CD4-positive, alpha-beta T cell (primary cell): ENCODE measurements at regions not wholly inside any gene's neighbourhood (a gene's known extent, or its start where the extent isn't known, plus 50 kb on each side); places are given as distances from the start of the nearest gene placed in this dataset.

Source experiments
- ATAC-seq: fragments of 200-7000 bp; cut with Tn5 transposase; one replicate; pipeline ENCODE4 v1.10.0; 2022; ENCODE audit warnings: mild to moderate bottlenecking; ENCODE audit not compliant: poor library complexity
- CTCF ChIA-PET: fragments of 350-600 bp; sonication (Branson Sonifier 250); formaldehyde crosslinking; loops from one replicate; lab custom pipeline; 2021; ENCODE audit warnings: antibody characterized with exemption, inconsistent platforms; lab: Charles Lee
- POLR2A ChIA-PET: fragments of 350-600 bp; sonication (Branson Sonifier 250); formaldehyde crosslinking; loops from one replicate; lab custom pipeline; 2021; ENCODE audit warnings: antibody characterized with exemption, inconsistent platforms; lab: Charles Lee
- DNase-seq, 14 experiments: peaks; one replicate each; pipeline ENCODE4 v3.0.0-alpha.2; 2013 to 2020; ENCODE audit warnings: mixed read lengths in 2 of 14
- H3K27ac ChIP-seq, 2 donors: one replicate each; pipeline versions ENCODE4 v1.5.1 to v1.7.0; 2013; ENCODE audit warnings: low read length in 2 of 2, low read depth in 1 of 2, mild to moderate bottlenecking in 1 of 2
- H3K27me3 ChIP-seq, 2 experiments: 1 replicate in 1 of 2; 2 replicates in 1 of 2; pipeline versions ENCODE4 v1.6.1 to v1.7.0; 2013; ENCODE audit warnings: low read length in 2 of 2, control low read depth in 1 of 2, mild to moderate bottlenecking in 1 of 2, moderate library complexity in 1 of 2; ENCODE audit not compliant: insufficient read depth in 2 of 2, control insufficient read depth in 1 of 2
- H3K36me3 ChIP-seq: one replicate; pipeline ENCODE4 v1.6.1; 2013; ENCODE audit warnings: low read length, control low read depth; ENCODE audit not compliant: insufficient read depth
- H3K4me1 ChIP-seq: one replicate; pipeline ENCODE4 v1.6.1; 2013; ENCODE audit warnings: low read length, control low read depth; ENCODE audit not compliant: insufficient read depth
- H3K4me3 ChIP-seq: one replicate; pipeline ENCODE4 v1.5.1; 2013; ENCODE audit warnings: mild to moderate bottlenecking, low read length, moderate library complexity
- H3K9me3 ChIP-seq, 2 experiments: 1 replicate in 1 of 2; 2 replicates in 1 of 2; pipeline versions ENCODE4 v1.6.1 to v1.7.0; 2013; ENCODE audit warnings: low read length in 2 of 2, mild to moderate bottlenecking in 2 of 2, control low read depth in 1 of 2, moderate library complexity in 1 of 2; ENCODE audit not compliant: control insufficient read depth in 1 of 2, insufficient read depth in 1 of 2
- H3K27ac Mint-ChIP-seq: one replicate; pipeline ENCODE4 v1.8.0; 2020; ENCODE audit warnings: mixed read lengths
- H3K27me3 Mint-ChIP-seq: one replicate; pipeline ENCODE4 v1.8.0; 2021; ENCODE audit warnings: mixed read lengths
- H3K36me3 Mint-ChIP-seq: one replicate; pipeline ENCODE4 v1.8.0; 2021; ENCODE audit warnings: low read depth, mixed read lengths
- H3K4me1 Mint-ChIP-seq: one replicate; pipeline ENCODE4 v1.8.0; 2021; ENCODE audit warnings: low read depth, mixed read lengths
- H3K4me3 Mint-ChIP-seq: one replicate; pipeline ENCODE4 v1.8.0; 2020; ENCODE audit warnings: mild to moderate bottlenecking, mixed read lengths
- H3K9me3 Mint-ChIP-seq: one replicate; pipeline ENCODE4 v1.8.0; 2020; ENCODE audit warnings: mixed read lengths
- intact Hi-C, 2 experiments: fragments of 100-400 bp; cut with DNase I in 1 of 2; cut with micrococcal nuclease in 1 of 2; formaldehyde crosslinking; loops; one replicate each; pipeline versions ENCODE4 v1.15.1 to v1.9.0; 2023 to 2025; cut with DNase I, micrococcal nuclease
- TF ChIP-seq, protein P1 (sequence below): fragments of 200-600 bp; IDR thresholded peaks from one replicate; pipeline ENCODE4 v1.8.0; 2022; ENCODE audit warnings: antibody characterized with exemption, mild to moderate bottlenecking

DNA sequence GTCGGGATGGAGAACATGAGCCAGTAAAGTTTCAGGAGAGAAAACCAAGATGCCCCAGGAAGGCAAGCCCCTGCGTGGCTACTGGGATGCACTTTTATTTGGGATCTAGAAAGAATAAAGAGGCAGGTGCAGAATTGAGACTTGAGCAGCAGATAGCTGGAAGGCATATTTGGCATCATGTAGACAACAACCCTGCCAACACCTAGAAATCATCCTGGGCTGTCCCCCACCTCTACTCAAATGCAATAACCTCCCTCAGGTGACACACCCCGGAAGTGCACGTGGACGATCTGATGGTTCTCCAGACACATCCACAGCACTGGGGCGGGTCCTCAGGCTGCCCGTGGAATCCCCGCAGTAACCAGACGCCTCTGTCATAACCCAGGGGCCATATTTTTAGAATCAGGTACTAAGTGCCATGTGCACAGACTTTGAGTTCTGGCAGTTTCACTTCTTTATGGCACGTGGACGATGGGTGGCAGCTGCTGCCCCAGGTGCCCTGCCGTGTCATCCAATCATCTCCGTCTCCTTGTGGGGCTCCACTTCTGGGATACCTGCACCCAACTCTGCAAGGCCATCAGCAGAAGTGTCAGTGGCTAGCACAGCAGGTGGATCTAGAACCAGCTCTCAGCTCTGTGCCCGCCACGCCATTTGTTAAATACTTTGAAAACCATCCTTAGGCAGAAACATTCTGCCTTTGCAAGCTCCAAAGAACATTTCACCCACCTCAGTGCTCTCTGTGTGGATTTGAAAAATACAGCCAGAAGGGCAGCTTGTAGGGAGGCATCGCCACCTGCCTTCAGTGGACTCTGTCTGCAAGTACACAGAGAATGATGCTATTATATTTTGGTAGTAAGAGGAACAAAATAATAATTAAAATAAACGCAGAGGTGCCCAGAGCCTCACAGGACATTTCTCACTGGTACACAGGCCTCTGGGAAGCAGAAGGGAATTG, 771.7 kb upstream of the TMEM132C start:
- H3K4me1 ChIP-seq: no peaks in the 10 kb centered on the region
- Mint-ChIP-seq H3K4me3 (no peak overlapping the region), H3K9me3 (no peaks in the 10 kb centered on the region), H3K36me3 (no peaks in the 10 kb centered on the region), H3K27ac (no peak overlapping the region), H3K4me1 (no peaks in the 10 kb centered on the region), H3K27me3 (no peaks in the 10 kb centered on the region)
- DNase-seq: no peak
- H3K9me3 ChIP-seq: peaks cover 0 to 6% of the 10 kb centered on the region in 2 experiments
- ChIA-PET POLR2A (no interaction called here), CTCF (no interaction called here)
- no peak for ATAC-seq
- H3K27me3 ChIP-seq: no peaks in the 10 kb centered on the region
- TF ChIP-seq, protein P1, sequence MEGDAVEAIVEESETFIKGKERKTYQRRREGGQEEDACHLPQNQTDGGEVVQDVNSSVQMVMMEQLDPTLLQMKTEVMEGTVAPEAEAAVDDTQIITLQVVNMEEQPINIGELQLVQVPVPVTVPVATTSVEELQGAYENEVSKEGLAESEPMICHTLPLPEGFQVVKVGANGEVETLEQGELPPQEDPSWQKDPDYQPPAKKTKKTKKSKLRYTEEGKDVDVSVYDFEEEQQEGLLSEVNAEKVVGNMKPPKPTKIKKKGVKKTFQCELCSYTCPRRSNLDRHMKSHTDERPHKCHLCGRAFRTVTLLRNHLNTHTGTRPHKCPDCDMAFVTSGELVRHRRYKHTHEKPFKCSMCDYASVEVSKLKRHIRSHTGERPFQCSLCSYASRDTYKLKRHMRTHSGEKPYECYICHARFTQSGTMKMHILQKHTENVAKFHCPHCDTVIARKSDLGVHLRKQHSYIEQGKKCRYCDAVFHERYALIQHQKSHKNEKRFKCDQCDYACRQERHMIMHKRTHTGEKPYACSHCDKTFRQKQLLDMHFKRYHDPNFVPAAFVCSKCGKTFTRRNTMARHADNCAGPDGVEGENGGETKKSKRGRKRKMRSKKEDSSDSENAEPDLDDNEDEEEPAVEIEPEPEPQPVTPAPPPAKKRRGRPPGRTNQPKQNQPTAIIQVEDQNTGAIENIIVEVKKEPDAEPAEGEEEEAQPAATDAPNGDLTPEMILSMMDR: no peak
- no peaks in the 10 kb centered on the region for H3K36me3 ChIP-seq
- no peak overlapping the region for H3K27ac ChIP-seq
- H3K4me3 ChIP-seq: no peak overlapping the region
- intact Hi-C loops: no loop called here

DNA sequence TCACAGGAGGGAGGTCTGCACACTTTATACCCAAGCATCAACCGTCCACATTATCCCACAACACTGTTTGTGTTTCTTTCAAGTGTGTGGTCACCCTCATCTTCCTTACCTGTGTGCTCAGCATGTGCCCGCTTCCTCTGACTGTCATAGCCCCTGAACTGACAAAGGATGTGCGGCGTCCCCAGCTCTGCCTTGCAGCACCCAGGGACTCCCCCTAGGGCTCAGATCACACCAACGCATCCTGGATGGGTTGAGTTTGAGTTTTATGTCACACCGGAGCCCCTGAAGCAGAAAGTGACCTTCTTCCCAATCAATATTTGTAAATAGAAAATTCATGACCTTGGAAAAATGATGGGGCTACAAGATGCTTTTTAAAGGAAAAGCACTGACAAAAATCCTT, 770.7 kb upstream of the TMEM132C start:
- no peaks in the 10 kb centered on the region for H3K4me1 ChIP-seq
- Mint-ChIP-seq H3K4me3 (no peak overlapping the region), H3K27me3 (no peaks in the 10 kb centered on the region), H3K27ac (no peak overlapping the region), H3K36me3 (no peaks in the 10 kb centered on the region), H3K4me1 (no peaks in the 10 kb centered on the region), H3K9me3 (no peaks in the 10 kb centered on the region)
- TF ChIP-seq, protein P1: no peak
- no peak overlapping the region for H3K27ac ChIP-seq
- no peak for ATAC-seq
- POLR2A ChIA-PET: no interaction called here
- no peak overlapping the region for H3K4me3 ChIP-seq
- no peaks in the 10 kb centered on the region for H3K36me3 ChIP-seq
- intact Hi-C loops: no loop called here
- peaks cover 0 to 6% of the 10 kb centered on the region in 2 experiments for H3K9me3 ChIP-seq
- no peaks in the 10 kb centered on the region for H3K27me3 ChIP-seq
- no peak for DNase-seq
- CTCF ChIA-PET: no interaction called here

DNA sequence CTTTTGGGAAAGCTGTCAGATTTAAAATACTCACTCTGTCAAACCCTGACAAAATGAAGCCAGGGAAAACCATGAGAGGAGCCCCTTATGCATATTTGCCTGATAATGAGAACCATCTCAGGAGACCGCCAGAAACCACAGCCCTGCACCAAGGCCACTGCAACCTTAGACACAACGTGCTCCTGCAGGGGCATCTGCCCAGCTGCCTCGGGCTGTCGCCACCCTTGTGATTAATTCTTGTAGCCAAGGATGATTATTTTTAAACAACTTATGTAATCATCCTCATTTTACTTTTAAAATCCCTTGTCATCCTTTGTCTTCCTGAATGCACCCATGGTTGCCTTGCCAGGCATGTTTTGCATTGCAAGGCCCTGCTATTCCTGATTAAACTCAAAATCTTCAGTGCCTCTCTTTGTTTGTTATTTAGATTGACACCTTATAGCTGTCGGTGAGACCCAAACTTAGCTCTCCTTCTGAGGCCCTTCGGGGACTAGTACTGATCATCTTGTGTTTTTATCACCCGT, 766.4 kb upstream of the TMEM132C start:
- Mint-ChIP-seq H3K27me3 (no peaks in the 10 kb centered on the region), H3K9me3 (peaks cover 5% of the 10 kb centered on the region), H3K4me1 (no peaks in the 10 kb centered on the region), H3K4me3 (no peak overlapping the region), H3K27ac (no peak overlapping the region), H3K36me3 (no peaks in the 10 kb centered on the region)
- POLR2A ChIA-PET: no interaction called here
- DNase-seq: no peak
- Histone ChIP-seq H3K9me3 (peaks cover 0 to 4% of the 10 kb centered on the region in 2 experiments), H3K36me3 (no peaks in the 10 kb centered on the region), H3K4me3 (no peak overlapping the region), H3K4me1 (no peaks in the 10 kb centered on the region), H3K27me3 (no peaks in the 10 kb centered on the region), H3K27ac (no peak overlapping the region)
- intact Hi-C loops: no loop called here
- ATAC-seq: no peak
- TF ChIP-seq, protein P1: no peak
- CTCF ChIA-PET: no interaction called here
